HUDEP-2 (cell line): ENCODE measurements at regions not wholly inside any gene's neighbourhood (a gene's known extent, or its start where the extent isn't known, plus 50 kb on each side); places are given as distances from the start of the nearest gene placed in this dataset.
"Not testable (repeated sequence)": the region's sequence is repeated elsewhere in the genome, so short reads cannot be mapped to it uniquely, and the experiment has no call there.

Experiments used
- DNase-seq, 76 experiments: peaks; one replicate each; lab custom pipeline; 2025; ENCODE audit not compliant: unreplicated experiment in 76 of 76; lab: John Stamatoyannopoulos, UW

DNA sequence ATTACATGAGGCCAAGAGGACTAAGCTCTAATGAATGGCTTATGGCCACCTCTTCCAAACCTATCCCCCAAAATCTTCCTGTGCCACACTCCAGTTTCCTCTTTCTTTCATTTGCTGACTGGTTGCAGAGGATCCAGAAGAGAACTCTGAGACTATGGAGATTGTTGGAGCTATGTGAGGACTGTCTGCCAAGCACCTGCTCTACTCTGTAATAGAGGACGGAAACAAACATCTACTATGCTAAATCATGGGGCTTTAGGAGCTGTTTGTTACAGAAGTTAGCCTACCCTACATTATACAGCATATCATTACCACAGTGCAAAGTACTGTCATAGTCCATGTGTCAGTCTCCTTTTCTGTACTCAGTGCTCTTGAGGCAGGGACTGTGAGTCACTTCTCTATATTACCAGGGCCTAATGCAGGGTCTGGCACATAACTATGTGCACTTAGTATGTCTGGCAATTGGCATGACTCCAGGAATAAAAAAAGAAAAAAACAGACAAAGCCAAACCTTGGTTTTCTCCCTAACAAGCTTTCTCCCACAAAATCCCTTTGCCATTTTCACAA is 95.1 kb downstream of the RPAP3 start:
- DNase-seq: no peak

DNA sequence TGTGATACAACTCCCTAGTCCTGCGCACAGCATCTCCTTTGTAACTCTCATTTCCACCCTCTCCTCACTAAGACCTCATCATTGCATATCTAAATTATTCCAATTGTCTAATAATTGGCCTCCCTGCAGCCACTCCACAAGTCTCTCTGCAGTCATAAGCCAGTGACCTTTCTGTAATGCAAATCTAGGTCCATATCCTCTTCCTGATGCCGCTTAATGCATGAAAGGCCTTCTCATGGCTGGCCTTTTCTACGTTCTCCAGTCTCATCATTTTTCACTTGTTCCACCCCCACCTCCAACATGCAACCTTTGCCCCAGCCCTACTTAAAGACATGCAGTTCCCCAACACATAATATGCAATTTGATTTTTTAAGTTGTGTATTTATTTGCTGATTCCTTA is 96.0 kb downstream of the RPAP3 start:
- DNase-seq: no peak

DNA sequence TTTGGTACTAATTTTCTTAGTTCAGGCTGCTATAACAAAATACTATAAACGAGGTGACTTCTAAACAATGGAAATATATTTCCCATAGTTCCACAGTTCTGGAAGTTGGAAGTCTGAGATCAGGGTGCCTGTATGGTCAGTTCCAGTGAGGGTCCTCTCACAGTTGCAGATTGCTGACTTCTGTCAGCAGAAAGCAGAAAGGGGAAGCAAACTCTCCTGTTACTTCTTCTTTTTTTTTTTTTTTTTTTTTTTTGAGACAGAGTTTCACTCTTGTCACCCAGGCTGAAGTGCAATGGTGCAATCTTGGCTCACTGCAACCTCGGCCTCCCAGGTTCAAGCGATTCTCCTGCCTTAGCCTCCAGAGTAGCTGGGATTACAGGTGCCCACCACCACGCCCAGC is 97.2 kb downstream of the RPAP3 start:
- not testable (repeated sequence) for DNase-seq

DNA sequence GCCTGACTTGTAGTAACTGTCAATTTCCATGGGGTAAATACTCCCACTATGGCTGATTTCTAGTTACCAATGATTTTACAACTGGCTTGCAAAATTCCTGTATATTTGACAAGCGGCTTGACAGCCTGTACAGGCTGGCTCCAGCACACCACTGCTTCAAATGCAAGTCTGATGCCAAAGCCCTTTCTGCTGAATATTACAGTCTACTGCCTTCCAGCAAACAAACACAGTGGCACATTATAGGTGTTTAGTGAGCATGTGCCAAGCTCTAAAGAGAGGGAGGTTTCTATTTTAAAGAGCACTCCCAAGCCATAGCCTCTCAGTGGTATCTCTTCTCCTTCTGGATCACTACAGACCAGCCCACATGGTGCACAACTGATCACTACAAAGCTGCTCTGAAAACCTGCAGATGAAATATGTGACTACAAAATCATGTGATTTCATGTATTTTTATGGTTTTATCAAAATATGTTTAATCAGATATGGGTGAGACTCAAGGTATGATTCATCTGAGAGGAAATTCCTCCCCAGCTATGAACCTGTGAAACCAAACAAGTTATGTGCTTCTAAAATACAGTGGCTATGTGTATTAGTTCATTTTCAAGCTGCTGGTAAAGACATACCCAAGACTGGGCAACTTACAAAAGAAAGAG is 101.5 kb downstream of the RPAP3 start:
- no peak for DNase-seq

DNA sequence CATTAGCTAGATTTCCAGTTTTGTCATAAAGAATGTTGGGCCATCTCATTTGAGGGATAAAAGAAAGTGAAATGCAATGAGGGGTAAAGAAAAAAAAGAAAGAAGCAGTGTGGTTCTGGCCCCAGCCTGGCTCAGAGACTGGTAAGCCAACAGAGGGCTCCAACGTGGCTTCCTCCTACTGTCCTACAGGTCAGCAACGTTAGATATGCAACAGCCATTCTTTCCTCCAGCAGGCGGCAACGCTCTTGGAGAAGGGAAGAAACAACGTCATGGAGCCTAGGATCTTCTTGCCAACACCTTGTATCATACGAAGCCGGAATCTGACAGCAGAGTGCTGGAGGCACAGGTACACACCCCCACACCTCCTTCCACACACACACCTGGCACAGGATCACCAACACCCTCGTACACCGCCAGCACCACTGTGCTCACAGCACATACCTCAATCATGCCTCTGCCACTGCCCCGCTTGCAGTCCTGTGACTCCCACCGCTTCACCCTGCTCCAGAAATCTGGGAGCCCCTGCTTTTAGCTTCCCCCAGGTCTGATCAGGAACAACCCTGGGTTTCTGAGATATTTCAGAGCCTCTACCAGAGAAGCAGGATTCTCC is 102.8 kb downstream of the RPAP3 start:
- DNase-seq: peak in 2 of 76 experiments; percentile 4 to 17

DNA sequence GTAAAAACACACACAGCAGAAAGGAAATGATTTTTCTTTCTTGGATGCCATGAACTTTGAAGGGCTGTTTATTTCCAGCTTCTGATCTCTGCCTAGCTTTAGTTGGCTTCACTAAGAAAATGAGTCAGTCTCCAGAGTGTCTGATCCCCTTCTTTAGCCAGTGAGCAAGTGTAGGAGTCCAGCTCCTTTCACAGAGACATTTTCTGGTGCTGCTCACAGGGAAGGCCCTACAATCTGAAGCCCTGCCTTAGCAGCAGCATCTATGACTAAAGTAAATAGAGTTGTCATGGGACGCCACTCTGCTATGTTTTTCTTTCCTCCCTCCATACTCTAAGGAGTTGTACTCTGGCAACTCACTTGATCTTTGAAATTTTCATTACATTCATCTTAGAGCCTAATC is 103.5 kb downstream of the RPAP3 start:
- DNase-seq: no peak

DNA sequence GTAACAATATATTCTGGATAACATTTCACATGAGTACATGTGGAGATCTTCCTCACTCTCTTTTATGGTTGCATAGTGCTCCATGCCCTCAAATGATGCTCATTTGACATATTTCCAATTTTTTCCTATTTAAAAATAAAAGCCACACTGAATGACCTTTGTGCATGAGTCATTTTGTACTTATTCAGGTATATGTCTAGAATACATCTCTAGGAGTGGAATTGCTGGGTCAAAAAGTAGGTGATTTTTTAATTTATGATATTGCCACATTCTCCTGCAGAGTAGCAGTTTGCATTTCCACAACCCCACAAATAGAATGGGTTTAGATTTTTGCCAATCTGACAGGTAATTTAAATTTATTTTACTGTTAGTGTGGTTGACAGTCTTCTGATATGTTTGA is 104.8 kb downstream of the RPAP3 start:
- DNase-seq: no peak

DNA sequence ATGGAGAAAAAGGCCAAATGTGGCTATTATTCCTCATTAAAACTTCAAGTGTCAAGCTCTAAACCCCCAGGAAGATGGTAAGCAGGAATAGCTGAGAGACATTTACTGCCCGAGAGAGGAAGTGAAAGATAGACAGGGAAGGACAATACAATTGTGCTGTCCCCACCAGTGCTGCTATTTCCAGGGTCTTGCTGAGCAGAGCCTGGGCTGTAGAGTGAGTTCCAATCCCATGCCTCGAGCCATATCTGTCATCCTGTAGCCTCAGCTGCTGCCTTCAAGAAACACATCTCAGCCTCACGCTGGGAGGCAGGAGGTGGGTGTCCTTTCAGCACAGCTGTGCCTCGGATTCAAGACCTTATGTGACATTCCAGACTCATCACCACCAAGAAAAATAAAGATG is 114.0 kb downstream of the RPAP3 start:
- DNase-seq: no peak

DNA sequence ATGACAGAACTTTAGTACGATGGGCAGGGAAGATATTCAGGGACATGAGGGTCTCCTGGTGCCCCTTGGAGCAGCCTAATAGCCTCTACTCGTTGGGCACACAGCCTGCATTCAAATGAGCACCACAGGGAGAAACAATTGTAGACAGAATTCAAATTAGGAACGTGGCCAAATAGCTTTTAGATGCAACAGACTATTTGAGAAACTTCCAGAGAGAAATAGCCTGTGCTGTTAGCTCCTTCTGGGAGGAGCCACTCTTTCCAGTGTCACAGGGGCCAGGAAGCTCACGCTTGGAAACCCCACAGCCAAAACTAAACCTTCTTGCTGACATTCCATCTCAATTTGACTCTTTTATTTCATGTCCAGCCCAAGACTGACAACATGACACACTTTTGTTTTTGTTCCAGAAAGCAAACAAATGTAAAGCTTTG is 114.5 kb downstream of the RPAP3 start:
- no peak for DNase-seq

DNA sequence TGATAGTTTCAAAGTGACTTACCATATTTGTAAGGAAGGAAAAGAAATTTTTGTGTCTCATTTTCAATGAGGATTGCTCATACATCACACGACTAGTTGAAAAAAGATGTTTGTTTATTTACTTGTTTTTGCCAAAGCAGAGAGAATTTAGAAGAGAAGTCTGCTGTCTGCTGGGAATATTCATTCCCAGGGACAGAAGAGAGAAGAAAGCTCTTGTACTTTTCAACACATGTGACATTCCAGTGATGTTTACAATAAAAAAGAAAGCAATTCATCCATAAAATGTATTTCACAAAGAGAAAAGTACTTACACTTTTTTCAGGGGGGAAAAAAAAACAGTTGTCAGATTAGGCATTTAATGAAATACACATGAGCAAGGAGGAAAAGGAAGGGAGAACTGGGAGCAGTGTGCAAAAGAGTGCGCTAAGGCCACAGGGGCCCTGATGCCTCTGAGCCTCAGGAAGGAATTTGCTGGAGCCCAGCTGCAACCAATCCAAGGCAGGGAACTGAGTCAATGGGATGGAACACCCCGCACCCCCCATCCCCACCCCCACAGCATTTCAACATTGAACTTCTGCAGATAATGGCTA is 115.0 kb downstream of the RPAP3 start:
- DNase-seq: no peak

DNA sequence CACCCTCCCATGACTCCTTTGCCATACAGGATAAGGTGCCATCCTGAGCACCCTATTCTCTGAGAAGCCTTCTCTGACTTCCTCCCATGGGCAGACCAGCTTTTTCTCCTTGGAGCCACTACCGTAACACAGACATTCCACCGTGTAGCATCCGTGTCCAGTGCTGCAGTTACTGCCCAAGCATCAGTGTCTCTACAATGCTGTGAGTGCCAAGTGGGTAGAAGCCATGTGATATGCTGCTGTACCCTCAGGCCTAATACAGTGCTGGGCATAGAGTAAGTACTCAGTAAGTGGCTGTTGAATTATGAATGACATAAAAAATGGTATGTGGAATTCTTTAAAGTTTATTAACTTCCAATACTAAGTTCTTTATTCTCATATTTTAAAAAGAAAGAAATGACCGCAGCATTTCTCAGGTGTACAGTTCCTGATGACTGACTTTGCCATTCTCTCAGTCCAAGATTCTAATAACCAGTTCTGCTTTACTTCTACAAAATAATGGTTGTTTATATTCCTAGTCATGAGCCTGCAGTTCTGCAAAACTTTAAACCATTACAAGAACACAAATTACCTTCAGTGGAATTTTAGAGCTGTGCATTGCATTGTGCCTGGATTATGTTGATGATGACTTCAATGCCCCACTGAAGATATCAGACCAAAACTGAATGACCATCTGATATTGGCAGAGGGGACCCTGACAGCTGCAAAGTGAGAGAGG is 118.7 kb downstream of the RPAP3 start:
- no peak for DNase-seq

DNA sequence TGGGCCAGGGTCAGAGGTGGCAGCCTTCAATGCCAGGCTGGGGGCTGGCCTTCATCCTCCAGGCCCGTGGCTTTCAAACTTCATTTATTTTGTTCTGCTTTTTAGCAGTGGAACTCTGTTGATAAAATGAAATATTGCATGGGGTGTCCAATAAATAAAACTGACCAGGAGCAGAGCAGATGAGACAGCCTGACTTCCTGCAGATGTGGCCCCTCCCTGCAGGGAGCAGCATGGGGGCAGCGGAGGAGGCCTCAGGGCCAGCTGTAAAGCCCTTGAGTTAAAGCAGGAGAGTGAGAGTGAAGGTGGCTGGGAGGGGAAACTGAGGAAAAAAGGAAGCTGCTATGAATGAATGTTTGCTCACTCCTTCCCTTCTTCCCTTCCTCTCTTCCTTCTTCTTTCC is 120.3 kb downstream of the RPAP3 start:
- DNase-seq: no peak

DNA sequence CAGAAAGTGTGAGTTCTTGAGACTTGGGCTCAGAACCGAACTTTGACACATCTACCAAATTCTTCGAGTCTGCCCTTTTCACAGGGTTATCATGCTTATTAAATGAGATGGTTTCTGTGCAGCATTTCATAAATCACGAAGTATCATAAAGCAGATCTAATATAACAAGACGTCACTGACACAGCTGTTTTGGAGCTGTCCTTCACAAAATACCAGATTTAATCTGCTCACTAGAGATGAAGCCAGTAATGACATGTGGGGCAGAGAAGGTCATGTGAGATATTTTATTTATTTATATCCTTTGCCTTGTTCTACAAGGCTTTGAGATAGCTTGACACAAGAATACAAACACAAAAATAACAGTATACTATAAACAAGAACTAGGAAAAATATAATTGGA is 127.0 kb downstream of the RPAP3 start:
- DNase-seq: no peak

DNA sequence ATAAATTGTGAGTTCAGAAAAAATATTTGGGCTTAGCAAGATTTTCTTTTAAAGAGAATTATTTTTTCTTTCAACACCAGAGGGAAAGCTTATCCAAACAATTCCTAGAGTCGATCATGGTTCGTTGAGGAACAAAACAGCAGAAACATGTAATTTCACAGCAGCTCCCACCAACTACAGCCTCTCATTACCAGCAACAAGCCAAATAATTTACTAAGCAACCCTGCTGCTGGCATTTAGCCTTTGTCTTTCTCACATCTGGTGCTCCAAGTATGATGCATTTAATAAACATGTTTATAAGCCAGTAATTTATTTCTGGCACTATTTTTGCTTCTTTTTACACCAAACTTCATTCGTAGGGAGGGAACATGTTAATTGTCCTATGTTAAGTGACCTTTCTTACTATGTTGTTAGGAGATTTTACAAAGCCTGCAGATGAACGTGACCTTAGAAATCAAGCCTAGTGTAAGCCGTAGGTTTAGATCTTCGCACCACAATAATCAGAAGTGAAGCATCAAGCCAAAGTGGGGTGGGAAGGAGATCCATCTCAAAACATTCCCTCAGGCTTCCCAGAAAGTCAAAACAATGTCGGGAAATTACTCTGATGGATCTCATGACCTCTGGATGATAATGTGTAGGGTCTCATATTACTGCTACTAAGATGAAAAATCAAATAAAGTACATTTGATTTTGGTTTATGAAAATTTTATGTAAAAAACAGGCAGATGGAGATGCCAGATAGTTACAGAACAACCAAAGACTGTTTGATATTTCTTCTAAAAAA is 128.4 kb downstream of the RPAP3 start:
- DNase-seq: no peak

DNA sequence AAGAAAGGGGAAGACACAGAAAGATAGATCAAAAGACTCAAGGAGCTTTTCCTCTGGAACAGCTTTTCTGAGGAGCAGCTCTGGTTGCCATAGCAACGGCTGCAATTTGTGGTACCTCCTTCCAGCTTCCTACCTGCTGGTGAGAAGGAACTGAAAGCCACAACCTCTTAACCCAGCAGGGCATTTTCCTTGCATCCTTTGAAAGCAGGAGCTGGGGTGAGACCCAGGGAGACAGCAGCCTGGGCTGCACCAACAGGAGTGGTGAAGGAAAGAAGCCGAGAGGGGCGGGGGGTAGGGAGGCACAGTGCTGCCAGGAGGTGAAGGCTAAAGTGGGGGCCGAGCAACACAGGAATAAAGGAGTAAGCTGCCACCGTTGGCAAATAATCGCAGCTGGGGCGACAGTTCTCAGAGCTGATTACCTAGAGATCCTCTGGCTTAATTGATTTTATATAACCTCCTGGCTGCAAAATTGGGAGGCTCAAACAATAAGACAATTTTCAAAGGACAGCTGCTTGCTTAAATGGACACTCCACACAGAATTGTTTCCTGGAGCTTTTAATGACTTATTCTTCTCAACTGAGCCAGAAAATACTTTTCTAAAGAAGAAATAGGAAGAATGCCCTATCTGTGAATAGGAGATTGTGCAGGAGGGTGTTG is 129.4 kb downstream of the RPAP3 start:
- DNase-seq: no peak

DNA sequence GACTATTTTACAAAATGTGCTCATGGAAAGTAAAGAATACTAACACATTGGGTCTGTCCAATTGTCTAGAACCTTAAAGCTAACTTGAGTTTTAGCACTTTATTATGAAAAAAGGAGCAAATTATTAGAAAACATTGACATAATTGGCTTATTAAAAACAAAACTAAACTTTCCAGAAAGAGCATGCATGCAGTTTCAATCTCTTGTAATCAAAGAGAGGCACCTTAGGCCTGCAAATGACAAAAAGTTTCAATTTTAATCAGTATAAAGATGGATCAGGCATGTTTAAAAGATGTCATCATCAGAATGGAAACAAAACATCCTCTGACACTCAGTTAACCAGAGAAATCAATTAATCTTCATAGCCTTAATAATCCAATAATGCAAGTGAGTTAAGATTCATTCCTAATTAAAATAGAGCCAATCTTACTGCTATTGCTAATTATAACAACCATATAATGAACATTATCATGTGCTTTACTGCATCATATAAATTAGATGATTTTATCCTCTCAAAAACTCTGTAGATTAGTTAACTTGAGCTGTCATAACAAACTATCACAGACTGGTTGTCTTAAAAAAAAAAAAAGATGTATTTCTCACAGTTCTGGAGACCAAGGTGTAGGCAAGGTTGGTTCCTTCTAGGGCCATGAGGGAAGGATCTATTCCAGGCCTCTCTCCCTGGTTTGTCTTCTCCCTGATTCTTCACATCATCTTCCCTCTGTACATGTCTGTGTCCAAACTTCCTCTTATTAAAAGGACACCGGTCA is 131.4 kb downstream of the RPAP3 start:
- DNase-seq: no peak

DNA sequence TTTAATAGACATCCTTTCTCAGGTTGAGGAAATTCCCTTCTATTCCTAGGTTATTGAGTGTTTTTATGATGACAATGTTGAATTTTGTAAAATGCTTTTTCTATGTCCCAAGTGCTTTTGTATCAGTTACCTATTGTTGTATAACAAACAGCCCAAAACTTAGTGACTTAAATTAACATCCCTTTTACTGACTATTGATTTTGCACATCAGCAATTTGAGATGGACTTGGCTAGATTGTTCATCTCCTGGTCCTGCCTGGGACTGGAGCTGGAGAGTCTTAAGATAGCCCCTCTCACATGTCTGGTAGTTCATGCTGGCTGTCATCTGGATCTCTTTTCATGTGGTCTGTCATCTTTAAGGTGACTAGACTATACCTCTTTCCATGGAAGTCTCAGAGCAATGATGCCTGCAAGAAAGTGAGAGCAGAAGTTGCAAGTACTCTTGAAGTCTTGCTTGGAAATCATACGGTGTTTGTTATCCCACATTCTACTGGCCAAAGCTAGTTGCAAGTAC is 132.6 kb downstream of the RPAP3 start:
- DNase-seq: no peak

DNA sequence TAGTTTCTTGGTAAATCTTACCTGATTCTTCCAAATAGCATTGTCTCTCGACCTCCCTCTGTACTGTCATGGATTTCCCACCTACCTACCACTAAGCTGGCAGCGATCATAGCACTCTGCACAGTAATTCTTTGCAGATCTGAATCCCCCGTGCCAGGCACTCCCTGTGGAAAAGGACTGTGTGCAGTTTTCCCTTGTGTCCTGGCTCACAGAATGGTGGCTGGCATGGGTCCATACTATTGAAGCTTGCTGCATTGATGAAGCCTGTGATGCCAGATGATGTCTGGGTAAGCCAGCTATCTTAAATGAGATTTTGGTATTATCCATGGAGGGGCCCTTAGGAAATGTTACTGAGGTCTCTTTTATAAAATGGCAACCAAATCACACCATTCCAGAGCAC is 135.7 kb downstream of the RPAP3 start:
- no peak for DNase-seq

DNA sequence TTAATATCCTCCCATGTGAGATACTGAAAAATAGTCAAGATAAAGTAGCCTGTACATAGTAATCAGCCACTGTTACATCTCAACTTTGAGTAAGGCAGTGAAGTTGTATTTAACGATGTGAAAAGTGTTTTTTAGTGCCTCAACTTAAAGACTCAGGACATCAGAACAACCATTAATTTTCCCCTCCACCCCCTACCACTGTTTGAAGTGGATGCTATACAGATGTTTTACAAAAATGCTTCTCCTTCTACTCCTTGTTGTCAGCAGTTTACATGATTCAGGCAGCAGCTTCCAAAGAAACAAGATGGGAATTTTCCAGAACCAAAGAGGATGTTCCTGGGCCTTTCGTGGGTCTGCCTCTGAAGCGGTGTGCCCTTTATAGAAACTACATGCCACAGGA is 143.6 kb downstream of the RPAP3 start:
- no peak for DNase-seq
